Endothelial cell (in vitro differentiated cells): ENCODE measurements at regions not wholly inside any gene's neighbourhood (a gene's known extent, or its start where the extent isn't known, plus 50 kb on each side); places are given as distances from the start of the nearest gene placed in this dataset.

Experiments
- DNase-seq: peaks from one replicate; pipeline ENCODE4 v3.0.0; 2021; ENCODE audit warnings: low spot score
- H3K27ac Mint-ChIP-seq: one replicate; pipeline ENCODE4 v1.8.0; 2021; ENCODE audit warnings: mixed read lengths, inconsistent platforms; ENCODE audit not compliant: unreplicated experiment
- H3K27me3 Mint-ChIP-seq: one replicate; pipeline ENCODE4 v1.8.0; 2021; ENCODE audit warnings: mild to moderate bottlenecking, moderate library complexity, mixed read lengths, inconsistent platforms; ENCODE audit not compliant: unreplicated experiment
- H3K36me3 Mint-ChIP-seq: one replicate; pipeline ENCODE4 v1.8.0; 2021; ENCODE audit warnings: mild to moderate bottlenecking, low read depth, mixed read lengths, inconsistent platforms; ENCODE audit not compliant: unreplicated experiment
- H3K4me1 Mint-ChIP-seq: one replicate; pipeline ENCODE4 v1.8.0; 2021; ENCODE audit warnings: mild to moderate bottlenecking, mixed read lengths, inconsistent platforms; ENCODE audit not compliant: unreplicated experiment
- H3K4me3 Mint-ChIP-seq: one replicate; pipeline ENCODE4 v1.8.0; 2021; ENCODE audit warnings: mild to moderate bottlenecking, mixed read lengths, inconsistent platforms; ENCODE audit not compliant: unreplicated experiment
- H3K9me3 Mint-ChIP-seq: one replicate; pipeline ENCODE4 v1.8.0; 2021; ENCODE audit warnings: mixed read lengths, inconsistent platforms; ENCODE audit not compliant: unreplicated experiment
- CTCF ChIP-seq: fragments of 200-600 bp; sonication (generic); IDR thresholded peaks from one replicate; pipeline ENCODE4 v1.5.0; 2021; ENCODE audit warnings: antibody characterized with exemption; ENCODE audit not compliant: unreplicated experiment

DNA sequence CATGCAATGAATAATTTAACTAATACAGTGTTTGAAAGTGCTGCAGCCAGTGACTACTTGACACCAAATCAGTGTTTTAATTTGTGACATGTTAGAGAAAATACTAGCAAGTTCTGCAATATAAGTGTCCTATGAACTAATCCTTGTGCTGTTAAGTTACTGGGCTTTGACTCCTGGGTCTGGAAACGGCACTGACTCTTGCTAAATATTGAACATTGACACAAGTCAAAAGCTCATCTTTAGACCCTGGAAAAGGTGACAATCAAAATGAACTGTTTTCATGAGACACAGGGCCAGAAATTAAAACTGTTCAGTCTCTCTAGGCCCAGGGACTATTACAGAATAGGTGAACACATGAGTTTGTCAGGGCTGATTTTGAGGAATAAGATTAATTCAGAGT lies 268.1 kb downstream of the IPO8 start:
- Mint-ChIP-seq H3K27me3 (peaks cover 3% of the 10 kb centered on the region), H3K4me1 (no peaks in the 10 kb centered on the region), H3K36me3 (no peaks in the 10 kb centered on the region), H3K4me3 (no peak overlapping the region), H3K9me3 (peaks cover 5% of the 10 kb centered on the region), H3K27ac (no peak overlapping the region)
- no peak for DNase-seq
- TF ChIP-seq CTCF: no peak

GRCh38 chr12:30425445-30425844 lies 270.2 kb downstream of the IPO8 start:
- H3K27me3 Mint-ChIP-seq: peaks cover 1% of the 10 kb centered on the region
- H3K4me1 Mint-ChIP-seq: no peaks in the 10 kb centered on the region
- DNase-seq: no peak
- no peak overlapping the region for H3K4me3 Mint-ChIP-seq
- H3K36me3 Mint-ChIP-seq: no peaks in the 10 kb centered on the region
- H3K9me3 Mint-ChIP-seq: peaks cover 5% of the 10 kb centered on the region
- TF ChIP-seq CTCF: no peak
- H3K27ac Mint-ChIP-seq: no peak overlapping the region

DNA sequence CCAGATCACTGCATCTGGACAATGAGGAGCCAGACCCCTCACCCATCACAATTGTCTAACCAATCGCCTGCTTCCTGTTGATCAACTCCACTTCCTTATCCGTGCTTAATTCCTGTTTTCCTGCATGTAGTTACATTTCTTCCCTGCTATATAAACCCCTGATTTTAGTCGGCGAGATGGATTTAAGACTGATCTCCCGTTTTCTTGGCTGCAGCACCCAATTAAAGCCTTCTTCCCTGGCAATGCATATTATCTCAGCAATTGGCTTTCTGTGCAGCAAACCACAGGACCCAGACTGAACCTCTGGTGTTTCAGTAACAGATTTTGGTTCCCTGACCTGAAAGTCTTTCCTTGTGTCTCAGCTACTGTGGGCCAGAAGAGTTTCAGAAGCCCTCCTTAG lies 272.3 kb downstream of the IPO8 start:
- no peak for DNase-seq
- Mint-ChIP-seq H3K36me3 (peaks cover 4% of the 10 kb centered on the region), H3K4me3 (no peak overlapping the region), H3K27me3 (peaks cover 1% of the 10 kb centered on the region), H3K4me1 (no peaks in the 10 kb centered on the region), H3K9me3 (peaks cover 9% of the 10 kb centered on the region), H3K27ac (no peak overlapping the region)
- no peak for TF ChIP-seq CTCF

- Mint-ChIP-seq H3K27ac (no peak overlapping the region), H3K9me3 (peaks cover 10% of the 10 kb centered on the region), H3K4me3 (no peak overlapping the region), H3K27me3 (peaks cover 1% of the 10 kb centered on the region), H3K4me1 (no peaks in the 10 kb centered on the region), H3K36me3 (peaks cover 4% of the 10 kb centered on the region)
- no peak for TF ChIP-seq CTCF
- DNase-seq: no peak
Measured at GRCh38 chr12:30422844-30423243, 272.8 kb downstream of the IPO8 start.

GRCh38 chr12:30420561-30420960 lies 275.1 kb downstream of the IPO8 start:
- TF ChIP-seq CTCF: no peak
- Mint-ChIP-seq H3K9me3 (peaks cover 10% of the 10 kb centered on the region), H3K27me3 (peaks cover 1% of the 10 kb centered on the region), H3K4me3 (no peak overlapping the region), H3K4me1 (no peaks in the 10 kb centered on the region), H3K36me3 (peaks cover 4% of the 10 kb centered on the region), H3K27ac (no peak overlapping the region)
- DNase-seq: no peak
